K562 (cell line): ENCODE measurements at regions not wholly inside any gene's neighbourhood (a gene's known extent, or its start where the extent isn't known, plus 50 kb on each side); places are given as distances from the start of the nearest gene placed in this dataset.
A peak's percentile ranks its signal among the peaks of the same experiment; 100 is the strongest.

ENCODE experiments used
- RCOR1 ChIP-seq, 2 experiments: IDR thresholded peaks; 2 replicates each; pipeline ENCODE4 v1.6.1; 2012; ENCODE audit warnings: low read depth in 2 of 2, low read length in 2 of 2, borderline replicate concordance in 1 of 2, improper control_type of control experiment in 1 of 2
- SP2 ChIP-seq: IDR thresholded peaks from 2 replicates; pipeline ENCODE4 v1.6.1; 2011; ENCODE audit warnings: mild to moderate bottlenecking, low read depth, low read length, moderate library complexity; ENCODE audit not compliant: poor library complexity, severe bottlenecking; ENCODE audit errors: extremely low read depth
- U2AF1 ChIP-seq: fragments of 200-400 bp; formaldehyde crosslinking; optimal IDR thresholded peaks from 2 replicates; pipeline ENCODE3; 2017; ENCODE audit warnings: mild to moderate bottlenecking, low read depth, low read length, moderate library complexity
- YBX1 ChIP-seq: fragments of 450-650 bp; IDR thresholded peaks from 2 replicates; pipeline ENCODE4 v1.7.1; 2016; ENCODE audit warnings: mild to moderate bottlenecking
- ZBTB40 ChIP-seq, 2 experiments: fragments of 450-650 bp in 1 of 2; sonication (generic) in 1 of 2; formaldehyde crosslinking in 1 of 2; IDR thresholded peaks; 2 replicates each; pipeline versions ENCODE4 v1.7.1 to v1.9.0; 2016 to 2022; ENCODE audit warnings: inconsistent platforms in 1 of 2, mild to moderate bottlenecking in 1 of 2, missing genetic modification reagents in 1 of 2
- ZNF140 ChIP-seq: fragments of 250-450 bp; sonication (Bioruptor Pico); IDR thresholded peaks from 2 replicates; pipeline ENCODE4 v1.8.0; 2021; ENCODE audit warnings: moderate library complexity, mild to moderate bottlenecking, inconsistent platforms

- TF ChIP-seq ZBTB40 (IDR thresholded peaks at IDR 0.05) (0 out of 2 replicates have a peak, but pooled peaks have one; percentile 54), ZBTB40 (CRISPR knock-in tag; IDR thresholded peaks at IDR 0.05) (no peak), ZNF140 (CRISPR knock-in tag) (no peak), U2AF1 (no peak), YBX1 (no peak), RCOR1 (IDR thresholded peaks at IDR 0.05; ENCODE audit: borderline replicate concordance in 1 of 2, low read depth in 2 of 2, low read length in 2 of 2) (peak in 1 of 2 experiments; percentile 93; a peak in 2 of 4 replicates), SP2 (no peak)
Measured at GRCh38 chr21:35106246-35106835, 57.2 kb upstream of the RUNX1 start (continued).
